Astrocyte of the hippocampus (primary cell): ENCODE measurements at regions not wholly inside any gene's neighbourhood (a gene's known extent, or its start where the extent isn't known, plus 50 kb on each side); places are given as distances from the start of the nearest gene placed in this dataset.
"Not testable (repeated sequence)": the region's sequence is repeated elsewhere in the genome, so short reads cannot be mapped to it uniquely, and the experiment has no call there.

Source experiments
- DNase-seq: peaks from one replicate; pipeline ENCODE4 v3.0.0; 2011; ENCODE audit warnings: low read depth, low spot score

DNA sequence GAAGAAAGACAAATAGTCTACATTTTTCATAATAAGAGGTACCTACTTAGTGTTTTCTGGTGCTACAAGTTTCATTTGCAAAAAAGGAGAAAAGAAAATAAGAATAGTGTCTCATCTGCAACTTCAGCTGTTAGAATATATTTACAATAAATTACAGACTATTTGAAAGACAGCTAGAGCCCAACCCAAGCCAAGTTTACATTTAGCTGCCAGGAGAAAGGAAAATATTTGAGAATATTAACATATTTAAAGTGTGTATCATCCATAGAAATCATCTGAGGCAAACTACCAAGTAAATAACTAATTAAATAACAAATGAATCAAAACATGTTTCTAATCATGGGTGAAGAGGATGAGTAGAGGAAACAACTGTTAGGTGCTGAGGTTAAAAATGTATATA, 209.2 kb upstream of the ZSWIM2 start:
- no peak for DNase-seq

DNA sequence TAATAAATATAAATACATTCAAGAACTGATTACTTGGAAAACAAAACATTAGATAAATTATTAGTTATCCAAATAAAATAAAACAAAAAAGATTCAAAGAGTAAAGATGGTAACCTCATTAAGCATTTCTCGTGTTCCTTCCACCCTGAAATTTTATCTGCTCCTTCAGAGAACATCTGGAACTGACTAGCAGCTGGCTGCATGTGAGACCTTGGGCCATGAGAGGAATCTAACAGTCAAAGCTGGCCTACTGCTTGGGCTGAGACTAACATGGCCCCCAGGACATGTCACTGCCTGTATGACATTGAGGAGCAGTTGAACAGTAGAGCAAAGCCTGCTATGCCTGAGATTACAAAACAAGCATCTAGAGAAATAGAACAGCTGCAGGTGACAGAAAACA, 208.5 kb upstream of the ZSWIM2 start:
- DNase-seq: no peak

DNA sequence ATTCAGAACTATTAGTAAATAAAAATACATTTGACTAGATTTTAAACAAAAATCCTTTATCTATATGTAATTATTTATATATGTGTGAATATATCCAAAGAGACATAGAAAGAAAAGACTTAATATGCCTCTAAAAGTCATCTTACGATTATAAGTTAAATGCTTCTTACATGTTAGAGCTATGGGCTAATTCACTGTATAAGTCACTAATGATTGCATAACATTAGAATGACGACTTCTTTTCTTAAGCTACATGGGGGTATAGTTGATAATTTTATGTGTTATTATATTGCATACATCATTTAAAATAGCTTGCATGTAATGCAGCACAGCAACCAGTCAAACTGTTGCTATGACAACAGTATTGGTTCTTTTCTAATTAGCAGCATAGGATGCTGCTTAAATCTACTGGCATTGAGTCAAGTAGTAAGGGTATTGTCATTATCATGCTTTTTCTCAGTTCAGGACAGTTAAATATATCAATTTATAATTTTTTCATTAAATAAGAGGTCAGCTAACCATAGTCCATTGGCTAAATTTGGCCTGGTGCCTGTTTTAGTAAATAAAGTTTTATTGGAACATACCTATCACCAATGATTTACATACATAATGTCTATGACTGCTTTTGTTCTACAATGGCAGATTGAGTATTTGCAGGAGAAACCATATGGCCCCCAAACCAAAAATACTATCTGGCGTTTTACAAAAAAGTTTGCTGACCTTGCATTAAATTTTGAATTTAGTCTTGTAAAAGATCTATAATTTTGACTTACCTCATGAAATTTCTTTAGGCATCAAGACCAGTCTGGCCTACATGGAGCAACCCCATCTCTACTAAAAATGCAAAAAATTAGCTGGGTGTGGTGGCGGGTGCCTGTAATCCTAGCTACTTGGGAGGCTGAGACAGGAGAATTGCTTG, 207.7 kb upstream of the ZSWIM2 start:
- no peak for DNase-seq

DNA sequence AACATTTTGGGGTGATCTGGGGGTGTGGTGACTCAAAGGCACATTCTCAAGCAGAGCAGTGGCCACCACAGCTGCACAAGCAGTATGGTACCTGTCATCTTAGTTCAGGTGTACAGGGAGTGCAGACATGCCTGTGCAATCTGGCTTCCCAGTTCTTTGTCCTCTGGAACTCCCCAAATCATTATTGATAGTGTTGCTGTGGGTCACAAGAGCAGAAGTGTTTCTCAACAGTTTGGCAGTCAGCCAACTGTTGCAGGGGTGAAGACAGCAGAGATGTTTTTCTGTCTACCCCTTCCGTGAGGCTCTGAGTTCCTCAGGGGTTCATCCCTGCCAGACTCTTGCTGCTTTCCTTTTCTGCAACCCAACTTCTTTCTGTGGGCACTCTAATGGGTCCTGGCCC, 206.5 kb upstream of the ZSWIM2 start:
- DNase-seq: peak; percentile 9

DNA sequence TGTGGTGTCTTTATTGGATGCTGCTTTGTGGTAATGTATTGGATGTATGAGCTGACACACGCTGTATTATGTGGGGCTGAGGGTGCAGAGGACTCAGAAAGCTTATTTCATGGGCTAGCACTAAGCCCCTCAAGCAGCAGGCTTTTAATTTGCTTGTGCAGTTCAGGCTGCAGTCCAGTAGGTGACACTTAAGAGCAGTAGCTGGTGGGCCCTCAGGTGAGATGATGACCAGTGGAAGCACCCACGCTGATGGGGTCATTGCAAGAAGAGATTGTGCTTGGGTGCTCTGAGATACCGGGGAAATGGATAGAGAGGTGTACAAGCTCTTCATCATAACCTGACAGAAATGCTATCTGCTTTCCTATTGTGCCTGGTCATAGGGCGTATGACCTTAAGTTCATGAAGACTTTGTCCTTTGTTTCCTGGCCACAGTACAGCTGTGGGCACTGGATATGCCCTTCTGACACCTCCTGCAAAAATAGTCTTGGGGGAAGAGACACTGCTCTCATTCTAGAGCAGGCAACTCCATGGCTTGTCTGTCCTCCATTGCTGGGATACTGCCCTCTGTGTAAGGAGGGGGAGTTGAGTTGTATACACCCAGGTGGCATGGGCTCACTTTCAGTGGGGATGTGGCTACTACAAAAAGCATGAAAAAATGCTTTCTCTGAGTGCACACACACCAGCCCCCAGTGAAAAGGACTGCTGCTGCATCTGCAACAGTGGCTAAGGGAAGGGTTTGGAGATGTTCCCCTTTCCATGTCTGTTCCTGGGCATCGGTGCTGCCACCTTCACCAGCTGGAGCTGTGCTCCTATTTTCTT, 205.7 kb upstream of the ZSWIM2 start:
- DNase-seq: no peak

DNA sequence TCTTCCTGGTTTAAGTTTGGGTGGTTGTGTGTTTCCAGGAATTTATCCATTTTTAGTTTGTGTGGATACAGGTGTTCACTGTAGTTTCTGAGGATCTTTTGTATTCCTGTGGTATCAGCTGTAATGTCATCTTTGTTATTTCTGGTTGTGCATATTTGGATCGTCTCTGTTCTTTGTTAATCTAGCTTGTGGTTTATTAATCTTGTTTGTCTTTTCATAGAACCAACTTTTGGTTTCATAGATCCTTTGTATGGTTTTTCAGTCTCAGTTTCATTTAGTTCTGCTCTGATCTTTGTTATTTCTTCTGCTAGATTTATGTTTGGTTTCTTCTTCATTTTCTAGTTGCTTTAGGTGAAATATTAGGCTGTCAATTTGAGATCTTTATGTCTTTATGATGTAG, 202.4 kb upstream of the ZSWIM2 start:
- DNase-seq: no peak

DNA sequence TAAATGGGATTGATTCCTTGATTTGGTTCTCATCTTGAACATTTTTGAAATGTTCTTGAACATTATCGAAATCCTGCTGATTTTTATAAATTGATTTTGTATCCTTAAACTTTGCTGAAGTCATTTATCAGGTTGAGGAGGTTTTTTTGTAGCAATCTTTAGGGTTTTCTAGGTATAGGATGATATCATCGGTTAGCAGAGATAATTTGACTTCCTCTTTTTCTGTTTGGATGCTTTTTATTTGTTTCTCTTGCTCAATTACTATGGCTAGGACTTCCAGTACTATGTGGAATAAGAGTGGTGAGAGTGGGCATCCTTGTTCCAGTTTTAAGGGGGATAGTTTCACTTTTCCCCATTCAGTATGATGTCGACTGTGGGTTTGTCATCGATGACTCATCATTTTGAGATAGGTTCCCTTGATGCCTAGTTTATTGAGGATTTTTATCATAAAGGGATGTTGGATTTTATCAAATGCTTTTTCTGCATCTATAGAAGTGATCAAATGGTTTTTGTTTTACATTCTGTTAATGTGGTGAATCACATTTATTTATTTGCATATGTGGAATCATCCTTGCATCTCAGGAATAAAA, 201.5 kb upstream of the ZSWIM2 start:
- no peak for DNase-seq

DNA sequence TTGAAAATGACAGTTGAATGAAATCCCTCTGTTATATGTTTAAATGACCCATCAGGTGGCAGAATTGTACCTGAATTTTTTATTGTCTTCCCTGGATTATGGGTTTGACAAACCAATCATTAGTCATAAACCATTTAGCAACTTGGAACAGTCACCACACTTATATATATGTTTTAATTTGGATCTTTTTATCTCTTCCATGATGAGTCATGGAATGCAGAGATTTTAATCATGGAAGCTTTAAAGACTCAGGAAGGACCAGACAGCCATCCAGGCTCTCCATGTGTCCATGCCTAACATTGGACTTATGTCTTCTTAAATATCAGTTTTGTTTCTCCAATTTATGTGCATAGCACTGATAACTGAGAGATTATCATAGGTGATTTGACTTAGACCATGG, 188.3 kb upstream of the ZSWIM2 start:
- no peak for DNase-seq

DNA sequence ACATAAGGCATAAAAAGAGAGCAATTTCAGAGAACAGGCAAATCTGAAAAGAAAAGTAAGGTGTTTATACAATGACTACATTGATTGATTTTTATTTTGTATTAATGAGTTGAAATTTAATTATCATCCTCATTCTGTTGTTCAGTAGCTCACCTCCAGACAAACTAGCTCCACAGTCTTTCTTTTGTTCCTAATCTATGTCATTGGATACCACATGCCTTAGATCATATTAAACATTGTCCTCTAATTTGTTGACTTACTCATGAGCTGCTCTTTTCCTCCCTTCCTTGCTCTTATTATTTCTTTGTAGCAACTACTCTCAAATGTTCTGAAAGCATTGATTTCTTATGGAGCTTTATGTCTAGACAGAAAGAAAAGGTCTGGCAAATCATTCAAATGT, 185.5 kb upstream of the ZSWIM2 start:
- DNase-seq: peak; percentile 5

DNA sequence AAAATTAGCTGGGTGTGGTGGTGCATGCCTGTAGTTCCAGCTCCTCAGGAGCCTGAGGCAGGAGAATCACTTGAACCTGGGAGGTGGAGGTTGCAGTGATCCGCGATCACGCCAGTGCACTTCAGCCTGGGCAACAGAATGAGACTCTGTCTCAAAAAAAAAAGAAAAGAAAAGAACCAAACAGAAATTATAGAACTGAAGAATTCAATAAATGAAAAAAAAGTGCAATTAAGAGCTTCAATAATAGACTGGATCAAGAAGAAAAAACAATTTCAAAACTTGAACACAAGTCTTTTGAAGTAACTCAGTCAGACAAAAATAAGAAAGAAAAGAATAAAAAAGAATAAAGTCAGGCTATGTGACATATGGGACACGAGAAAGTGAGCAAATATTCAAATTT, 175.8 kb upstream of the ZSWIM2 start:
- DNase-seq: no peak

DNA sequence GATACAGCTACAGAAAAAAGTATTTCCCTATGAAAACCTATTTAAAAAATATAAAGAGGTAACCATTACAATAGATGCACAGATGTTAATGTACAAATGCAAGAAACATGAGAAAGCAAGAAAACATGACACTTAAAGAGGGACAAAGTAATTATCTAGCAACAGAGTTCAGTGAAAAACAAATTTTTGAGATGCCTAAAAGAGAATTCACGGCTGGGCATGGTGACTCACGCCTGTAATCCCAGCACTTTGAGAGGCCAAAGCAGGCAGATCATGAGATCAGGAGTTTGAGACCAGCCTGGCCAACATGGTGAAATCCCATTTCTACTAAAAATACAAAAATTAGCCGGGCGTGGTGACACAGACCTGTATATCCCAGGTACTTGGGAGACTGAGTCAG, 175.0 kb upstream of the ZSWIM2 start:
- DNase-seq: not testable (repeated sequence)

DNA sequence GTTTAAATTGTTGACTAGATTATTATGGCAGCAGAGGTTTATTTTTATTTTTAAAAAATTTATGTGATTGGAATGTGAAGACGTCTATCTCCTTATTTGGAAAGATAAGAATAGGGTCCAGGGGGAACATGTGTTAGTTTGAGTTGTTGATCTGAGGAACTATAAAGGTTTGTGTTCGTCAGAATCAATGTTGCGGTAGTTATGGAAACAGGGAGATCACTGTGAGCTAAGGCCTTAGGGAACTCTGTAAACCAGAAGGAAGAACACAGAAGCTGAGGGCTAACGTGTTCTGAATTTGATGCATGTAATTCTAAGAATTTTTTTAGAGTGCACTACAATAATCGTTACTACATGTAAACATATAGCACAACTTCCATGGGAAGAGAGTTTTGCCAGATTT, 168.5 kb upstream of the ZSWIM2 start:
- no peak for DNase-seq

DNA sequence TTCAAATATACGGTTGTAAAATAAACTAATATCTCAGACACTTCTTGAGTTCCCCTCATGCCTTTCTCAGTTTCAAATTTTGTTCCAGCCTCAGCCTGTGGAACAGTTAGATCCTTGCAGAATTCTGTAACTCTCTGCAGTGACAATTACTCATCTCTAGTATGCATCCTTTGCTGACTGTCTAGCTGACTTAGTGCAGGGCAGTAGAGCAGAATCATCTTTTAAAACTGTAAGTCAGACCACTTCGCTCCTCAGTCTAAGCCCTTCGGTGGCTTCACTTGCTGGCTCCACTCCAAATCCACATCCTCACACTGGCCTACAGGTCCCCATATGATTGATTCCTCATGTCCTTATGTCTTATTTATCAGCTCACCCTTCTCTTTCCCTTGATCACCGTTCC, 164.1 kb upstream of the ZSWIM2 start:
- DNase-seq: no peak

DNA sequence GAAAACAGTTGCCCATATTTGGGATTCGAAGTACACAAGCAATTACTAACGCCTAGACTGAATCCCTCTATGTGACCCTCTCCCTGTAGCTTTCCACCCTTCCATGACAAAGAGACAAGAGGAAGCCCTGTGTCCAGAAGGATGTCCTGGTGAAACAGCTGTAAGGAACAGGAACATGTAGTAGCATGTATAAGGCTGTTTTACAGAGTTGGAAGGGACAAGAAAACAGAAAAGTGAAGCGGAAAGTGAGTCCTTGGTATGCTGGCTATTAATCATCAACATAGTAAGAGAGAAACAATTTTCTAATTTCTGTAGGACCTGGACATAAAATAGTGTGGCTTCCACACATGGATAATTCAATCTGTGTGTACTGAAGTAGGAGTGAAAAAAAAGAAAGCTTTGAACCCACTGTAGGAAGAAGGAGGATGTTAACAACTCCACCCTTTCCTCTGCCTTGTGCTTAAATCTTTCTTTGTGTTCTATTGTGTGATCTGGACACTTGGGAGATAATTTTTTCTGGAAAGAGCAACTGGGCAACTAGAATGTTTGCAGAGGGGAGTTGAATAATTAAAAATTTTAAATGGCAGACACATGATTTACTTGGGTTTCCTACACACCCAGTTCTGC, 162.3 kb upstream of the ZSWIM2 start:
- no peak for DNase-seq

DNA sequence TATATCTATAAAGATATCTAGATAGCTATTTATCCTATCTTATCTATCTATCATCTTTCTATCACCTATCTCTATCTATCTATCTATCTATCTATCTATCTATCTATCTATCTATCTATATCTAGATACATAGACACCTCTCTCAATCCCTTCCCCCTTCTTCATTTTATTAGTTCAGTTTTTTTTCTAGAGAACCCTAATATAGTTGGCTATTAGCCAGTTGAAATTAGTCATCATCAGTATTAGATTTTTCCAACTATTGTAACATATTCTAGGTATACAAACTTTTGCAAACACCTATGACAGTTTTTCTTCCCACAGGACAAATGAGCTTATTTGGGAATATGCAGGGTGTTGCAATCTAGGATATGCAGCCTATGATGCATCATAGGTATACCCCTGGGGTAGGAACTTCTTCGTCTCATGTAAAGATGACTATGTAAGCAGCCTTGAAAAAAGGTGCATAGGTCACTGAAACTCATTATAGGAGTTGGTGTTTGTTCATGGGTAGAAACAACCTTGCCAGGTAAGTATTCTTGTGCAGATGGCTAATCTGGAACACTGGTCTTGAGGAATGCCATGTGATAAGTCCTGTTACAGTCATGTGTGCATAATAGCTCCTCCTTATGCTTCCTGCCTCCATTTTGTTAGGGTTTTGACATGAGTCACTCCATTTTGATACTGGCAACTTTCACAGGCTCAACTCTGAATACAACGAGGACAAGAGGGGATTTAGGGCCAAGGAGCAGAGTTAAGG, 160.7 kb upstream of the ZSWIM2 start:
- no peak for DNase-seq

DNA sequence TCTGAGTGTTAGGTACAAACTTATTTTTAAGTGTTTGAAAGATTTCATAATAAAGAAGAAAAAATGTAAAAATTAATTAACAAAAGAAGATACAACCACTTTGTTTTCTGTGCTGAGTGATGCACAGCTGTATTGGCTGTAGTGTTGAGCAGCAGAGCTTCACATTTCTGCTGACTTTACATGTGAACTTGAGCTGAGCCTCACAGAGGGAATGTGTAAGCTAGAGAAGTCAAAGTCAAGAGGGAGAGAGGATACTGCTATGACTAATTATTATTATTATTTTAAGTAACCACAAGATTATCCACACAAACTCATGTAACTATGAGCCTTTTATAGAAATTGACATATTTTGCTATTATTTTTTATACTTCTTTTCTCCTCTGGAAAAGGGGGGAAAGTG, 159.1 kb upstream of the ZSWIM2 start:
- DNase-seq: peak; percentile 25

DNA sequence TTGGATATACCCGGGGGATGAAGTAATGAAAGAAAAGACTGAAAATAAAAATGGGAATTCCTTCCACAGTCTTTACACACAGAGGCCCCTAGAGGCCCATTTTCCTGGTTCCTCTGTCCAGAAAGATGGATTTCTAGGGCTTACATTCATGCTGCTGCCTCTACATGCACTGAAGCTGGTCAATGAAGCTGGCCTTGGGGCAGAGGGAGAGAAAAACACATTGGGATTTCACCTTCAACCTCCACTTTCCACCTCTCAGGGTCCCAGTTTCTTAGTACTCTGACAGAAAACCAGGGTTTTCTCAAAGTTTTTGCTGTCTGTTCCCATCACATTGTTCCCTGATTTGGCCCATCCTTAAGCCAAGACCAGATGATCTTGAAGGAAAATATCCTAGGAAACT, 154.6 kb upstream of the ZSWIM2 start:
- DNase-seq: no peak

DNA sequence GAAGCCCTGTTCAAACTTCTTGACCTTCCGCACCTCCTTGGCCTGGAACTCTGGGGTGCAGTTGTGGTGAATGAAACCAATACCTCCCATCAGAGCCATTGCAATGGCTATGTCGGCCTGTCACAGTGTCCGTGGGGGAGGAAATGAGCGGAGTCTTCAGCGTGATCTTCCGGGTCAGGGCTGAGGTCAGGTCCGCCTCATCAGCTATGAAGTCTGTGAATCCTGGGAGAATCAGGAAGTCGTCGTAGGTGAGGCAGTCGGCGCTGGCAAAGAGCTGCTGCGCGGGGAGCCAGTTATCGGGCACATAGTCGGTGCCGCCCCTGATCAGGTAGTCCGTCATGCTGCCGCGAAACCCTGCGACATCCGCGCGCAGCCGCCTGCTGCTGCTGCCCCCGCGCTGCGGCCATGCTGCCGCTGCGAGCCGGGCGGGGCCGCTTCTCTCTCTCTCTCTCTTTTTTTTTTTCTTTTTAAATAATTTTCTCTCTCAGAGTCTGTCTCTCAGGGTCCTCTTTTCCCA, 154.1 kb upstream of the ZSWIM2 start:
- no peak for DNase-seq

DNA sequence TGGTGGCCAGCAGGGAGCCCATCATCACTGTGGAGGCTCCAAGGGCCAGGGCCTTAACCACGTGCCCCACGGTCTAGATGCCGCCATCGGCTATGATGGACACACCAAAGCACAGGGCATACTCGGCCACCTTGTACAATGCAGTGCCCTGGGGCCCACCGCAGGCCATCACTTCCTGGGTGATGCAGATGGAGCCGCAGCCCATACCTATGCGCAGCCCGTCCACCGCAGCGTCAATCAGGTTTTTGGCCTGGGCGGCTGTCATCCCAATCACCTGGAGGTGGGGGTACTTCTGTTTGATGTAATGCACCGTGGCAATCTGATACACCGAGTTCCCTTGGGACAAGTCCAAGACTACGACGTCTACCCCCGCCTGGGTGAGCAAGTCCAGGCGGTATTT, 153.3 kb upstream of the ZSWIM2 start:
- no peak for DNase-seq

DNA sequence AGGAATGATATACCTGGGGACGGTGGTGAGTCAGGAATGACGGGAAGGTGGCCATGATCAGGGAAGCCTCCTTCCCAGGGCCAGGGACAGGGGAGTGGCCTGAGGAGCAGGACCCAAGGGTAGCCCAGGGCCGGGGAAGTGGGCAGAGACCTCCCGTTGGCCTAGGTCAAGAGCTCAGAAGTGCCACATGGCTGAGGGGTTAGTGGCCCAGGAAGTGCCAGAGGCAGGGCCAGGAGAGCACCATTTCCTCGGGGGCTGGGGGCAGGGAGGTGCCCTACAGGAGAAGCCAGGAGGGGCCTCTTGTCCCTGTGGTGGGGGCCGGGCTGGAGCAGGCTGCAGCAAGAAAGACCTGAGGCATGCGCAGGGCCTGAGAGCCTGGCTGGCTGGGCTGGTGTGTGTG, 152.3 kb upstream of the ZSWIM2 start:
- DNase-seq: no peak

DNA sequence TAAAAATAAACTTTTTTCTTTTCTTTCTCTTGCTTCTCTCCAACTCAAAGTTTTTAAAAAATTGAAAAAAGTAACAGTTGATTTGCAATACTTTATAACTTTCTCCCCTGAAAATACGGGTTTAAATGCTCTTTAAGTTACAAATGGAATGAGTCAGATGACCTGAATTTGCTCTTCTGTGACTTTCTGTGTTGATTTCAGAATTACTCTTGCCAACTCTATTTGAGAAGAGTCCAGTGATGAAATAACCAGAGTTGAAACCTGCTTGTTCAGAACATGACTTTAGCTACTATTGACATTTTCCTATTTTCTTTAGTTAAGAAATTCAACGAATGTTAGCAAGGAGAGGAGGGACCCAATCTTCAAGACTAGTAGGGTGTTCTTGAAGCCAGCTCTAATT, 146.1 kb upstream of the ZSWIM2 start:
- peak; percentile 48 for DNase-seq
